HL-60 (cell line): ENCODE measurements at regions not wholly inside any gene's neighbourhood (a gene's known extent, or its start where the extent isn't known, plus 50 kb on each side); places are given as distances from the start of the nearest gene placed in this dataset.

Experiments used
- SPI1 ChIP-seq: IDR thresholded peaks from 2 replicates; pipeline ENCODE4 v1.6.1; 2012; ENCODE audit warnings: low read depth, mild to moderate bottlenecking, borderline replicate concordance
- TF ChIP-seq, protein P1 (sequence below): IDR thresholded peaks from one replicate; pipeline ENCODE4 v1.5.1; 2011; ENCODE audit warnings: low read length, control low read depth, inconsistent platforms; ENCODE audit not compliant: insufficient read depth
- TF ChIP-seq, protein P2 (sequence below): IDR thresholded peaks from 2 replicates; pipeline ENCODE4 v1.6.1; 2012; ENCODE audit warnings: low read depth; ENCODE audit not compliant: insufficient replicate concordance

DNA sequence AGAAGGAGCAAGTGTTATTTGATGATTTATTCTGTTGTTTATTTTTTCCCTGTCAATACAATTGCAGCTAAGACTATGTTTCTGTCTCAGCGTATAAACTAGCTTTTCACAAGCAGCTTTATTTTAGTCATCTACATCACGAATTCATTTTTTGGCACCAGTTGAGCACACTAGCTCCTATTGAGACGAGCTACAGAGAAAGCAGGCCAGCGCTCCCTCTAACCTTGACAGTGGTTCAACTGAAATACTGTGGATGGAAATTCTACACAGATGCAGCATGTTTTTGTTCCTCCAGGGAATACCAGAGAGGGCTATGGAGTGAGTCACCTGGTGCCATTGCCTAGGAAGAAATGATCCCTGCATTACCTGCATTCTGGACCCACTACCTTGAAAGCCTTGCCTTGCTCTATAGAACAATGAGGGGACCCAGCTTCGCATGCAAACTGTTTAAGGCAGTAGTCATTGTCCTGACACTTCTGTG, 108.2 kb upstream of the ARHGAP42 start:
- TF ChIP-seq, protein P1, sequence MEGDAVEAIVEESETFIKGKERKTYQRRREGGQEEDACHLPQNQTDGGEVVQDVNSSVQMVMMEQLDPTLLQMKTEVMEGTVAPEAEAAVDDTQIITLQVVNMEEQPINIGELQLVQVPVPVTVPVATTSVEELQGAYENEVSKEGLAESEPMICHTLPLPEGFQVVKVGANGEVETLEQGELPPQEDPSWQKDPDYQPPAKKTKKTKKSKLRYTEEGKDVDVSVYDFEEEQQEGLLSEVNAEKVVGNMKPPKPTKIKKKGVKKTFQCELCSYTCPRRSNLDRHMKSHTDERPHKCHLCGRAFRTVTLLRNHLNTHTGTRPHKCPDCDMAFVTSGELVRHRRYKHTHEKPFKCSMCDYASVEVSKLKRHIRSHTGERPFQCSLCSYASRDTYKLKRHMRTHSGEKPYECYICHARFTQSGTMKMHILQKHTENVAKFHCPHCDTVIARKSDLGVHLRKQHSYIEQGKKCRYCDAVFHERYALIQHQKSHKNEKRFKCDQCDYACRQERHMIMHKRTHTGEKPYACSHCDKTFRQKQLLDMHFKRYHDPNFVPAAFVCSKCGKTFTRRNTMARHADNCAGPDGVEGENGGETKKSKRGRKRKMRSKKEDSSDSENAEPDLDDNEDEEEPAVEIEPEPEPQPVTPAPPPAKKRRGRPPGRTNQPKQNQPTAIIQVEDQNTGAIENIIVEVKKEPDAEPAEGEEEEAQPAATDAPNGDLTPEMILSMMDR = no peak
- TF ChIP-seq, protein P2, sequence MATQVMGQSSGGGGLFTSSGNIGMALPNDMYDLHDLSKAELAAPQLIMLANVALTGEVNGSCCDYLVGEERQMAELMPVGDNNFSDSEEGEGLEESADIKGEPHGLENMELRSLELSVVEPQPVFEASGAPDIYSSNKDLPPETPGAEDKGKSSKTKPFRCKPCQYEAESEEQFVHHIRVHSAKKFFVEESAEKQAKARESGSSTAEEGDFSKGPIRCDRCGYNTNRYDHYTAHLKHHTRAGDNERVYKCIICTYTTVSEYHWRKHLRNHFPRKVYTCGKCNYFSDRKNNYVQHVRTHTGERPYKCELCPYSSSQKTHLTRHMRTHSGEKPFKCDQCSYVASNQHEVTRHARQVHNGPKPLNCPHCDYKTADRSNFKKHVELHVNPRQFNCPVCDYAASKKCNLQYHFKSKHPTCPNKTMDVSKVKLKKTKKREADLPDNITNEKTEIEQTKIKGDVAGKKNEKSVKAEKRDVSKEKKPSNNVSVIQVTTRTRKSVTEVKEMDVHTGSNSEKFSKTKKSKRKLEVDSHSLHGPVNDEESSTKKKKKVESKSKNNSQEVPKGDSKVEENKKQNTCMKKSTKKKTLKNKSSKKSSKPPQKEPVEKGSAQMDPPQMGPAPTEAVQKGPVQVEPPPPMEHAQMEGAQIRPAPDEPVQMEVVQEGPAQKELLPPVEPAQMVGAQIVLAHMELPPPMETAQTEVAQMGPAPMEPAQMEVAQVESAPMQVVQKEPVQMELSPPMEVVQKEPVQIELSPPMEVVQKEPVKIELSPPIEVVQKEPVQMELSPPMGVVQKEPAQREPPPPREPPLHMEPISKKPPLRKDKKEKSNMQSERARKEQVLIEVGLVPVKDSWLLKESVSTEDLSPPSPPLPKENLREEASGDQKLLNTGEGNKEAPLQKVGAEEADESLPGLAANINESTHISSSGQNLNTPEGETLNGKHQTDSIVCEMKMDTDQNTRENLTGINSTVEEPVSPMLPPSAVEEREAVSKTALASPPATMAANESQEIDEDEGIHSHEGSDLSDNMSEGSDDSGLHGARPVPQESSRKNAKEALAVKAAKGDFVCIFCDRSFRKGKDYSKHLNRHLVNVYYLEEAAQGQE = no peak
- no peak for TF ChIP-seq SPI1
